GM12874 (cell line): ENCODE measurements at regions not wholly inside any gene's neighbourhood (a gene's known extent, or its start where the extent isn't known, plus 50 kb on each side); places are given as distances from the start of the nearest gene placed in this dataset.

ENCODE experiments used
- CTCF ChIP-seq: IDR thresholded peaks from 2 replicates; pipeline ENCODE4 v1.5.1; 2011; ENCODE audit warnings: low read depth, mild to moderate bottlenecking, control low read depth, low read length, moderate library complexity; ENCODE audit not compliant: insufficient read depth

- no peak for TF ChIP-seq CTCF
These were observed 346.6 kb upstream of the SLITRK5 start for GRCh38 chr13:87324558-87324957.

GRCh38 chr13:87331178-87331577, 340.0 kb upstream of the SLITRK5 start:
- TF ChIP-seq CTCF: no peak

DNA sequence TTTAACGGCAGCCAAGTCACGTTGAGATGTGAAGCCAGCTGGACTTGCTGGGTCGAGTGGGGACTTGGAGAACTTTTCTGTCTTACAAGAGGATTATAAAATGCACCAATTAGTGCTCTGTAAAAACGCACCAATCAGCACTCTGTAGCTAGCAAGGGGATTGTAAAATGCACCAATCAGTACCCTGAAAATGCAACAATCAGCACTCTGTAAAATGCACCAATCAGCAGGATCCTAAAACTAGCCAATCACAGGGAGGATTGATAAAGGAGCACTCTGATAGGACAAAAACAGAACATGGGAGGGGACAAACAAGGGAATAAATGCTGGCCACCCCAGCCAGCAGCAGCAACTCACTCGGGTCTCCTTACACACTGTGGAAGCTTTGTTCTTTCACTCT, 337.6 kb upstream of the SLITRK5 start:
- TF ChIP-seq CTCF: no peak

GRCh38 chr13:87334176-87334575, 337.0 kb upstream of the SLITRK5 start:
- TF ChIP-seq CTCF: no peak

DNA sequence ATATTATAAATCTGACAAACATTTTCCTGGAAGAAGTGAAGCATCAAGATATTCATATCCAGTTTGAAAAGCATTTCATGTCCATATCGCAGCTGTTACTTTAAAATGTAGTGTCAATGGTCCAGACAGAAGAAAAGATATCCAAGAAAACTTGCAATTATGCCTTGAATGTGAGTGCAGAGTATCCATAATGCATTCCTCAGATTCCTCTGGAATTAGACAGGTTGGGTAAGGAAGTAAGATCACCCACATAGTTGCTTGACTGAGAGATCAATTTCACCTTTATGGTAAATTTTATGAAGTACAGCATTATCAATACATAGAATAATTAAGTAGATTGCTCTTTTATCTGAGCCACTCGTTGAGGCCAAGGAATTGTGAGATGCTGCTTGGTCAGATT, 327.0 kb upstream of the SLITRK5 start:
- TF ChIP-seq CTCF: no peak

DNA sequence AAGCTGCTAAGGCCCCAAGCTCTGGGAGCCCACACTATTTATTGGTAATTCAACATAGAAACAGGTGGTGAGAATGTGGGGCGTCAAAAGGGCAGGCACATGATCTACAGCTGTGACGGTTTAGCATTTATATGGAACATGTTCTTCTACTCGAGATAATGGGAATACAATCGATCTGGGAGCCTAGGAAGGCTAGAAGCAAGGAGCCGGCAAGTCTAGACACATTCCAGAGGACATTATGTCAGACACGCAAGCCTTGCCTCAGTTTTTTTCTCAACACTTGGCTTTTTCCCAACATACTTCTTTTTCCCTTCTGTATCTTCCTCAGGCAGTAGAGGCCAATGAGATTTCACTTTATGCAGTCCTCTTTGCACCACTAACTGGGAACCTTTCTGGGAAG, 315.7 kb upstream of the SLITRK5 start:
- no peak for TF ChIP-seq CTCF

DNA sequence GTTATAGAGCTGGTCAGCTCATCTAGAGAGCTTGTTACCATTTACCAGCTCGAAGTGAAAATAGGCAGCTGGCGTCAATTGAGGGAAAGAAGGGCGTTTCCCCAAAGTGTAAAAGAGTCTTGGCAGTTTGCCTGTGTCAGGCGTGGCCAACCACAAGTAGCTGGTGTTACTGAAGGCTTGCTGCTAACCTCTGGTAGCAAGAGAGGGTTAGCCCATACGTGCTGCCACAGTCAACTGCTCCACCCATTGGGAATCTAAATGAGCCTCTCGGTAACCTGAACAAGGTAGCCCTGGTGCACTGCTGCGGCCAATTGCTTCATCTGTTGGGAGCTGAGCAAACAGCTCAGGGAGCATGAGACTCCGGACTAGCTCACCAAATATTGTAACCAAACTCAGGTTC, 314.9 kb upstream of the SLITRK5 start:
- TF ChIP-seq CTCF: no peak

DNA sequence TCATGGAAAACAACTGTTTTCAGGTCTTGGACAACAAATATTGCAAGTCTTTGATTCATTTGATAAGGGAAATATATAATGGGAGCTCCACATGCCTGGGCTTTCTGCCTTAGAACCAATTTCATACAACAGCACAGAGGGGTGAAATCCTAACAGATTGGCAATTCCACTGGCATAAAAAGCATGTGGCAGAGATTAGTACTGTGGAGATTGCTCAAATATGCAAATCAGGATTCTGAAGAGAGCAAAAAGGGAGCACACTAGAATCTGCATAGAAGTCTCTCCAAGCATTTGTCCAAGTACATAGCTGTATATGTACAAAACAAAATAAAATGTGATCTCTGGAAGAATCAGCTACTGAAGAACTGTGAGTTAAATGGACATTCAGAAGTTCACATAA, 312.9 kb upstream of the SLITRK5 start:
- TF ChIP-seq CTCF: no peak
